Activated CD4-positive, alpha-beta T cell treated with anti-CD3 and anti-CD28 coated beads, Interleukin-2, amount 50 U/mL, for 24 hours (primary cell): ENCODE measurements at regions not wholly inside any gene's neighbourhood (a gene's known extent, or its start where the extent isn't known, plus 50 kb on each side); places are given as distances from the start of the nearest gene placed in this dataset.

Experiments used
- DNase-seq, 2 donors: peaks; one replicate each; pipeline ENCODE4 v3.0.0-alpha.2; 2020; ENCODE audit warnings: low read depth in 1 of 2, low spot score in 1 of 2

GRCh38 chr11:116601814-116602636, 170.8 kb downstream of the BUD13 start:
- DNase-seq, result no peak

- DNase-seq, result no peak
These were observed 171.9 kb downstream of the BUD13 start for GRCh38 chr11:116600930-116601329.

GRCh38 chr11:116598556-116598955, 174.2 kb downstream of the BUD13 start:
- DNase-seq, result no peak

GRCh38 chr11:116598036-116598435, 174.8 kb downstream of the BUD13 start:
- no peak for DNase-seq

- no peak for DNase-seq
These were observed 176.2 kb downstream of the BUD13 start for GRCh38 chr11:116596346-116597260.

- no peak for DNase-seq
These were observed 177.4 kb downstream of the BUD13 start for GRCh38 chr11:116595305-116595880.

- DNase-seq, result no peak
These were observed 181.8 kb downstream of the BUD13 start for GRCh38 chr11:116590844-116591570.

GRCh38 chr11:116589402-116589801, 183.4 kb downstream of the BUD13 start:
- DNase-seq, result no peak

GRCh38 chr11:116586392-116586791, 186.4 kb downstream of the BUD13 start:
- no peak for DNase-seq

GRCh38 chr11:116582571-116582970, 190.2 kb downstream of the BUD13 start:
- DNase-seq, result no peak

- DNase-seq, result no peak
These were observed 191.4 kb downstream of the BUD13 start for GRCh38 chr11:116581349-116581748.

GRCh38 chr11:116580799-116581198, 192.0 kb downstream of the BUD13 start:
- no peak for DNase-seq

GRCh38 chr11:116579857-116580727, 192.7 kb downstream of the BUD13 start:
- DNase-seq, result no peak

GRCh38 chr11:116579031-116579653, 193.6 kb downstream of the BUD13 start:
- DNase-seq, result no peak

- DNase-seq, result no peak
These were observed 194.8 kb downstream of the BUD13 start for GRCh38 chr11:116577956-116578355.

- DNase-seq, result no peak
These were observed 195.5 kb downstream of the BUD13 start for GRCh38 chr11:116577273-116577672.

- no peak for DNase-seq
These were observed 196.3 kb downstream of the BUD13 start for GRCh38 chr11:116576526-116576925.

- DNase-seq, result no peak
These were observed 205.0 kb downstream of the BUD13 start for GRCh38 chr11:116567721-116568242.

GRCh38 chr11:116563712-116564047, 209.1 kb downstream of the BUD13 start:
- no peak for DNase-seq
